ENCODE measurements at regions not wholly inside any gene's neighbourhood (a gene's known extent, or its start where the extent isn't known, plus 50 kb on each side); places are given as distances from the start of the nearest gene placed in this dataset.

DNA sequence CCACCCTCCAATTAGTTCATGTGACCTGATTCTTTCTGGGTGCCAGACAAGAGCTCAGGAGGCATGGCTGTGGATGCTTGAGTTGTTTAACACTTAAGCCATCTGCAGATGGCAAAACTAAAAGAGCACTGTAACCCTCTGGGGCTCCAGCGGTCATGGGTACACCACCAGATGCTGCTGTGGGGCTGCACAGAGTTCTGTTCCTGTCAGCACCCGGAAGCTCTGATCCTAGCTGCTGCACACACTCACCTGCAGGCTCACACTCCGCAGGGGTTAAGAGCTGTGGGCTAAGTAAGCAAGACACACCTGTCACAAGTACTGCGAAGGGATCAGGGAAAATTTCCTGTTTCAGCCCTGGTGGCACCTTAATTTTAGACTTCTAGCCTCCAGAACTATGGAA is 307.8 kb downstream of the C11orf87 start:
- Mint-ChIP-seq H3K36me3 (ENCODE audit: insufficient read depth) (no peaks in the 10 kb centered on the region), H3K27ac (no peak overlapping the region), H3K4me1 (ENCODE audit: low read depth) (peaks cover 9% of the 10 kb centered on the region), H3K9me3 (ENCODE audit: low read depth) (peaks cover 4% of the 10 kb centered on the region), H3K4me3 (ENCODE audit: low read depth) (no peak overlapping the region), H3K27me3 (no peaks in the 10 kb centered on the region)
- TF ChIP-seq CTCF (IDR thresholded peaks at IDR 0.05; ENCODE audit: unreplicated experiment) = no peak
- DNase-seq (ENCODE audit: low spot score, unreplicated experiment) = no peak

DNA sequence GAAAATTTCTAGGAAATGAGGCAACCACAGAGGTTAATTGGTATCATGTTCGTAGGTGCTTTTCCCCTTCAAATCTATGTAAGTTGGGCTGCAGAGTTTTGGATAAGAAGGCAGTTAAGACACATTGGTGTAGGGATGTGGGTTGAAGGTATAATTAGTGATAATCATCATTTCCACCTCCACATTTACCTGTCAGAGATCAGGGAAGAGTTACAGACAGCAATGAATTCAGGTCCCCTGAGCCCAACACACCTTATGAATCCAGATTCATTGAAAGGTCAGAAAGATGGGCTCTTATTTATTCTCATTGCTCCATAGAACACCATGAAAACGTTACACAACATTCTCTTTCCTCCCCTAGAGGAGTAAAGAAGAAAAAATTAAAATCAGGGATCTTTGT is 308.7 kb downstream of the C11orf87 start:
- Mint-ChIP-seq H3K27me3 (no peaks in the 10 kb centered on the region), H3K27ac (no peak overlapping the region), H3K4me1 (ENCODE audit: low read depth) (peaks cover 9% of the 10 kb centered on the region), H3K9me3 (ENCODE audit: low read depth) (peaks cover 4% of the 10 kb centered on the region), H3K4me3 (ENCODE audit: low read depth) (no peak overlapping the region), H3K36me3 (ENCODE audit: insufficient read depth) (no peaks in the 10 kb centered on the region)
- TF ChIP-seq CTCF (IDR thresholded peaks at IDR 0.05; ENCODE audit: unreplicated experiment) = no peak
- DNase-seq (ENCODE audit: low spot score, unreplicated experiment) = no peak

GRCh38 chr11:109731451-109731850 is 309.5 kb downstream of the C11orf87 start:
- no peak for TF ChIP-seq CTCF (IDR thresholded peaks at IDR 0.05; ENCODE audit: unreplicated experiment)
- peaks cover 4% of the 10 kb centered on the region for H3K9me3 Mint-ChIP-seq (ENCODE audit: low read depth)
- DNase-seq (ENCODE audit: low spot score, unreplicated experiment) = no peak
- H3K36me3 Mint-ChIP-seq (ENCODE audit: insufficient read depth) = no peaks in the 10 kb centered on the region
- H3K4me1 Mint-ChIP-seq (ENCODE audit: low read depth) = peaks cover 9% of the 10 kb centered on the region
- no peak overlapping the region for H3K27ac Mint-ChIP-seq
- no peak overlapping the region for H3K4me3 Mint-ChIP-seq (ENCODE audit: low read depth)
- H3K27me3 Mint-ChIP-seq = no peaks in the 10 kb centered on the region

DNA sequence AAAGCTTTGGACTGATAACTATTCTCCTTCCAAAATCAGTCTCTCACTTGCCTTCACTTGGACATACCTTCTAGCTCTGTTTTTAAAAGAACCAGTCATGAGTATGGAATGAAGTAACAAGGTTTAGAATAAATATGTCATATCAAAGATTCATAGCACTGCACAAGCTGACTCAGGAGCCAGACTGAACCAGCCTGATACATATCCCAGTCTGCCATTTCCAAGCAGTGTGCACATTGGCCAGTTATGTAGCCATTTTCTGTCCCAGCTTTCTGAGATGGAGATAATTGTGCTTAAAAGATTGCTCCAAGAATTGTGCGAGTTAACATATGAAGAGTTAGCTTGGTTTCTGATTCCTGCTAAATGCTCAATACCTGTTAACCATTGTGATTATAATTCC is 311.3 kb downstream of the C11orf87 start:
- Mint-ChIP-seq H3K36me3 (ENCODE audit: insufficient read depth) (no peaks in the 10 kb centered on the region), H3K27ac (no peak overlapping the region), H3K4me1 (ENCODE audit: low read depth) (peaks cover 2% of the 10 kb centered on the region), H3K27me3 (no peaks in the 10 kb centered on the region), H3K4me3 (ENCODE audit: low read depth) (no peak overlapping the region), H3K9me3 (ENCODE audit: low read depth) (peaks cover 4% of the 10 kb centered on the region)
- no peak for TF ChIP-seq CTCF (IDR thresholded peaks at IDR 0.05; ENCODE audit: unreplicated experiment)
- DNase-seq (ENCODE audit: low spot score, unreplicated experiment) = no peak

GRCh38 chr11:109734566-109734965 is 312.6 kb downstream of the C11orf87 start:
- DNase-seq (ENCODE audit: low spot score, unreplicated experiment) = no peak
- H3K9me3 Mint-ChIP-seq (ENCODE audit: low read depth) = peaks cover 4% of the 10 kb centered on the region
- H3K36me3 Mint-ChIP-seq (ENCODE audit: insufficient read depth) = no peaks in the 10 kb centered on the region
- TF ChIP-seq CTCF (IDR thresholded peaks at IDR 0.05; ENCODE audit: unreplicated experiment) = no peak
- peaks cover 2% of the 10 kb centered on the region for H3K4me1 Mint-ChIP-seq (ENCODE audit: low read depth)
- no peak overlapping the region for H3K4me3 Mint-ChIP-seq (ENCODE audit: low read depth)
- no peak overlapping the region for H3K27ac Mint-ChIP-seq
- H3K27me3 Mint-ChIP-seq = no peaks in the 10 kb centered on the region
